GM20000 (cell line): ENCODE measurements at regions not wholly inside any gene's neighbourhood (a gene's known extent, or its start where the extent isn't known, plus 50 kb on each side); places are given as distances from the start of the nearest gene placed in this dataset.
"Not testable (repeated sequence)": the region's sequence is repeated elsewhere in the genome, so short reads cannot be mapped to it uniquely, and the experiment has no call there.

Experiments
- DNase-seq: peaks from one replicate; pipeline ENCODE4 v3.0.0; 2012; ENCODE audit warnings: low spot score
- TF ChIP-seq, protein P1 (sequence below): IDR thresholded peaks from 2 replicates; pipeline ENCODE4 v1.5.1; 2012; ENCODE audit warnings: mild to moderate bottlenecking, control low read depth; ENCODE audit errors: extremely low read depth, missing control alignments

DNA sequence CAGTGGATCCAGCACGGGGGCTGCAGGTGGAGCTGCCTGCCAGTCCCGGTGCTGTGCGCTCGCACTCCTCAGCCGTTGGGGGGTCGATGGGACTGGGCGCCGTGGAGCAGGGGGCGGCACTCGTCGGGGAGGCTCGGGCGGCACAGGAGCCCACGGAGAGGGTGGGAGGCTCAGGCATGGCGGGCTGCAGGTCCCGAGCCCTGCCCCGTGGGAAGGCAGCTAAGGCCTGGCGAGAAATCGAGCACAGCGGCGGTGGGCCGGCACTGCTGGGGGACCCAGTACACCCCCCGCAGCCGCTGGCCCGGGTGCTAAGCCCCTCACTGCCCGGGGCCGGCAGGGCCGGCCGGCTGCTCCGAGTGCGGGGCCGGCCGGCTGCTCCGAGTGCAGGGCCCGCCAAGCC, 52.3 kb upstream of the MARK1 start:
- not testable (repeated sequence) for DNase-seq

GRCh38 chr1:220475141-220475540, 52.8 kb upstream of the MARK1 start:
- DNase-seq = not testable (repeated sequence)

DNA sequence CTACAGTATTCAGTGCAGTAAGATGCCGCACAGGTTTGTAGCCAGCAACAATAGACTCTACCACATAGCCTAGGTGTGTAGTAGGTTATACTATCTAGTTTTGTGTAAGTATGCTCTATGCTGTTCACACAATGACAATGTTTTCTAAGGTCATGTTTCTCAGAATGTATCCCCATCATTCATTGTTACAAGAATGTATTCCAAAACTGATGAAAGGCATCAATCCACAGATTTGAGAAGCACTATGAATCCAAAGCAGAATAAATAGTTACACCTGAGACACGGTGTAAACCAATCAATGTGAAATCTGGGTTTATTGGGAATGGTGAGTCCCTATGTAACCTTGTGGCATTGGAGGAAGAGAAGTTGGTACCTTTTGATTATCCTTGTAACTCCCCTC, 54.5 kb upstream of the MARK1 start:
- TF ChIP-seq, protein P1, sequence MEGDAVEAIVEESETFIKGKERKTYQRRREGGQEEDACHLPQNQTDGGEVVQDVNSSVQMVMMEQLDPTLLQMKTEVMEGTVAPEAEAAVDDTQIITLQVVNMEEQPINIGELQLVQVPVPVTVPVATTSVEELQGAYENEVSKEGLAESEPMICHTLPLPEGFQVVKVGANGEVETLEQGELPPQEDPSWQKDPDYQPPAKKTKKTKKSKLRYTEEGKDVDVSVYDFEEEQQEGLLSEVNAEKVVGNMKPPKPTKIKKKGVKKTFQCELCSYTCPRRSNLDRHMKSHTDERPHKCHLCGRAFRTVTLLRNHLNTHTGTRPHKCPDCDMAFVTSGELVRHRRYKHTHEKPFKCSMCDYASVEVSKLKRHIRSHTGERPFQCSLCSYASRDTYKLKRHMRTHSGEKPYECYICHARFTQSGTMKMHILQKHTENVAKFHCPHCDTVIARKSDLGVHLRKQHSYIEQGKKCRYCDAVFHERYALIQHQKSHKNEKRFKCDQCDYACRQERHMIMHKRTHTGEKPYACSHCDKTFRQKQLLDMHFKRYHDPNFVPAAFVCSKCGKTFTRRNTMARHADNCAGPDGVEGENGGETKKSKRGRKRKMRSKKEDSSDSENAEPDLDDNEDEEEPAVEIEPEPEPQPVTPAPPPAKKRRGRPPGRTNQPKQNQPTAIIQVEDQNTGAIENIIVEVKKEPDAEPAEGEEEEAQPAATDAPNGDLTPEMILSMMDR = no peak
- no peak for DNase-seq

DNA sequence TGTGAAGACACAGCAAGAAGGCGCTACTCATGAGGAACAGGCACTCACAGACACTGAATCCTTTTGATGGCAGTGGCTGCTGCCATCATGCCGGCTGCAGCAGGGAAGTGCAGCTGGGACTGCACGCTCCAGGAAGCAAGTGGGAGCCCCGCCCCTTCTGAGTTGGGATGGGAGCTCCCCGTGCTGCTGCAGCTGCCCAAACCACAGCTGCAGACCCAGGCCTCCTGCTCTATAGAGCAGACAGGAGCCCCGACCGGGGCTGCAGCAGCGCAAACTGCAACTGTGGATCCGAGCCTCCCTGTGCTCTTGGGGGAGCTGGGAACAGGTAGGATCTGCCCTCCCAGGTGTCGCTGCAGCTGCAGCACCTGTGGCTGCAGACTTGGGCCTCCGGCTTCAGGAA, 65.2 kb upstream of the MARK1 start:
- no peak for DNase-seq
- TF ChIP-seq, protein P1 = no peak

GRCh38 chr1:220458936-220459335, 69.0 kb upstream of the MARK1 start:
- TF ChIP-seq, protein P1 = no peak
- no peak for DNase-seq

DNA sequence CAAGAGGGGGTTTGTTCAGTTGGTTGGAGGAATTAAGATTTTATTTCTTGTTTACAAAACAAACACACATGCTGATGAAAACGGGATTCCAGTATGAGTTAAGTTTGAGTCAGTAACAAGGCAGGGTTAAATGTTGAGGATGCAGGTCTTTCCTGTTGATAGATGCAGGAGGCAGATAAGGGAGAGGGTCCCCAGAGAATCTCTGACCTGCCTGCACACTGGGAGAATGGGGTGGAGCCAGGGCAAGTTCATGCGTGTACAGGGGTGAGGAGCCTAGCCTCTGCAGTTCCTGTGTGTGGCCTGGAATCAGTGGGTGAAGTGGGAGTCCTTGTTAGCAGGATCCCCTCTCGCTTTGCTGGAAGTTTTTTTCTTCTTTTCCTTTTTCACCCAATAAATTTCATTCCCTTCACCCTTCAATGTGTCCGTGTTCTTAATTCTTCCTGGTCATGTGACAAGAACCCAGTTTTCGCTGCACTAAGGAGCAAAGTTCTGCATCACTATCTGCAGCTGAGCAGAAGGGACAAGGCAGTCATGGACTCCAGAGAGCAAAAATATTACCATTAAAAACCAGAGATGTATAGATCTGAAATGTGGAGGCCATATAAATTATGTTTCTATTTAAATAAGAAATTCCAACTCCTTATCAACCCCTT, 69.9 kb upstream of the MARK1 start:
- no peak for DNase-seq
- TF ChIP-seq, protein P1 = no peak

DNA sequence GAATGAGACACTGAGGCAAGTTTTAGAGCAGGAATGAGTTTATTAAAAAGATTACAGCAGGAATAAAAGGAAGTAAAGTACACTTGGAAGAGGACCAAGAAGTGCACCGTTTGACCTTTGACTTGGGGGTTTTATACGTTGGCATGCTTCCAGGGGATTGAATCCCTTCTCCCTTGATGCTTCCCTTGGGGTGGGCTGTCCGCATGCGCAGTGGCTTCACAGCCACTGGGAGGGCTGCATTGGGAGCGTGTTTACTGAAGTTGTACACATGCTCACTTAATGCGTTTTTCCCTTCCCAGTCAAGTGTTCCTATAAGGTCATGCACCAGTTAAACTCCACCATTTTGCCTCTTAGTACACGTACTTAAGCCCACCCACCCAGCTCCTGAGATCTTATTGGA, 72.4 kb upstream of the MARK1 start:
- TF ChIP-seq, protein P1 = no peak
- no peak for DNase-seq

DNA sequence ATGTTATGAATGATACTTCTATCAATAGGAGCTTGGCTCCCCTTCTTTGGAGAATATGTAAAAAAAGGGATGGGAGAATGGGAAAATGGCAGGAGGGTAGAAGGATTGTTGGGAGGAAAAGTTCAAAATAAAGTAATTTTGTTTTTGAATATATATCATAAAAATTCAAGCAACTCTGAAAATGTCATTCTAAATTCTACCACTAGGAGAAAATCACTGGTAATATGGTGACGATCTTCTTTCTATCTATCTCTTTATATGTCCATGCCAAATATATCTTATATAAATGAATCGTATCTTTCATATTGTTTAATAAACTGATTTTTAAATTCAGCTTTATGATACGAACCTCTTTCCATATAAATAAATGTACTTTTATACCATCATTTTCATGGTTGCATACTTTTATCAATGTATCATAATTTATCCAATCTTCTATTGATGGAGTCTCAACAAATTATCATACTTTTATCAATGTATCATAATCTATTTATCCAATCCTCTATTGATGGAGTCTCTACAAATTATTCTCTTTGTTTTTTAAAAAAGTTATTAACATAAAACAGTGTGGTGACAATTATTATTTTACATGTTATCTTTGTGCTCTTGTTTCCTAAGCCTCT, 73.7 kb upstream of the MARK1 start:
- DNase-seq = no peak
- TF ChIP-seq, protein P1 = no peak

DNA sequence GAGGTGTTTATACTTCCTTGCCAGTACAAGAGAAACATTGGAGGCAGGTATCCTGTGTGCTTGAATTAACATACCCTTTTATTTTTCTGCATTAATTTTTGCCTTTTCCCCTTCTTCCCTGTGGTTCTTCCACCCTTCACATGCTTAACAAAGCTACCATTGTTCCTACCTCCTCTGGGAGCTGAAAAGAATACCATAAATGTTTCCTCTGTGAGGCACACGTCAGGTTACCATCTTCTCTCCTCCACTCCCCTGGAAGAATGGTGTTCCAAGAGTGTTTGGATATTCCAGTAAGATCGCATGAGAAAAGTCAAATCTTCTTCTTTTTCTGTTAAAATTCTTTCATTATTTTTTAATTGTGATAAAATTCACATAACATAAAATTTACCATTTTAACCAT, 74.6 kb upstream of the MARK1 start:
- no peak for DNase-seq
- TF ChIP-seq, protein P1 = no peak
